HG02870 (cell line): ENCODE measurements at regions not wholly inside any gene's neighbourhood (a gene's known extent, or its start where the extent isn't known, plus 50 kb on each side); places are given as distances from the start of the nearest gene placed in this dataset.

Experiments
- ATAC-seq: cut with Tn5 transposase; IDR thresholded peaks from one replicate; pipeline ENCODE4 v1.9.1; 2021; ENCODE audit warnings: mild to moderate bottlenecking, moderate library complexity; ENCODE audit not compliant: unreplicated experiment

DNA sequence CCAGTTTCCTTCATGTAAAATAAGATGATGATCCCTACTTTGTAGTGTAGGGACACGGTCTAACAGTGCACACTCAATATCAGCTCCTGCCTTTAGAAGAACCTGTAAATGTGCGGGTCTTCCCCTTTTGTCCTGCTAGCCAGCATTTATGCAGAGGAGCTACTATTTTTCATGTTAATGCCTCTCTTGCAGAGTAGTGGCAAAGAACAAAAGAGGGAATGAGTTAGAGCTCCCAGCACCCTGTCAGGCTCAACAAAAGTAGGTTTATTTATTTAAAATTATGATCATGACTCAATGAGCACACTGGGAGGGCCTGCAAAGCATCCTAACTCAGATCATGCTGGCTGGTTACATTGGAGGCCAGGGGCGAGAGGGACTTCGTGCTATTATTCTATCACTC is 414.5 kb upstream of the COBL start:
- ATAC-seq, result no peak

GRCh38 chr7:51727441-51727840 is 410.8 kb upstream of the COBL start:
- no peak for ATAC-seq

DNA sequence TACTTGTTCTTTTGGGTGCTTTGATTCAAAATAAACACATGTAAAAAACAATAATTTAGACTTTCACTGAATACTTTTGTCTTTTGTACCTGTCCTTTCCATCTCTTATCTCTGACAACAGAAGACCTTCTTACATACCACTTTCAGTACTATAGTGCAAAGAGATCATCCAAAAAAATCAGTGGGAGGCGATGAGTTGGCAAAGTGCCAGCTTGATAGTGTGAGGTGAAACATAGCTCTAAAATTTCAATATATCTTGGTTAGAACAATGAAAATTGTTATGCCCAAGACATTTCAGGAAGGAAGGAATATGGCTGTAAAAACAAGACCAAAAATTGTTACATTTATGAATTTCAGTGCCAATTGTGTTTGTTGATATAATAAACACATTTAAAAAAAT is 390.2 kb upstream of the COBL start:
- ATAC-seq, result no peak

- no peak for ATAC-seq
Measured at GRCh38 chr7:51705701-51706100, 389.1 kb upstream of the COBL start.

- ATAC-seq, result no peak
Measured at GRCh38 chr7:51702673-51703072, 386.1 kb upstream of the COBL start.

DNA sequence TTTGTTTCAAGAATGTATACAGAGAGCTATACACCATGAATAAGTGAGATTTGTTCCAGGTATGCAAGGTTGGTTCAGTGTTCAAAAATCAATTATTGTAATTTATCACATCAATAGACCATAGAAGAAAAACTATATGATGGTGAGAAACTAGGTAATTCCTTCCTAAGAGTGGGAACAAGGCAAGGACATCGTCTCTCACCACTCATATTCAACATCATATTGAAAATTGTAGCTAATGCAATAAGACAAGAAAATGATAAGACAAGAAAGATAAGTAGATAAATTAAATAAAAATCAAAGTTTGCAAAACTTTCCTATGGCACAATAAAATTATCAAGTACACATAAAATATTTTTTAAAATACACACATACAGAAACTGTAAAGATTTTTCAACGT is 385.3 kb upstream of the COBL start:
- no peak for ATAC-seq

DNA sequence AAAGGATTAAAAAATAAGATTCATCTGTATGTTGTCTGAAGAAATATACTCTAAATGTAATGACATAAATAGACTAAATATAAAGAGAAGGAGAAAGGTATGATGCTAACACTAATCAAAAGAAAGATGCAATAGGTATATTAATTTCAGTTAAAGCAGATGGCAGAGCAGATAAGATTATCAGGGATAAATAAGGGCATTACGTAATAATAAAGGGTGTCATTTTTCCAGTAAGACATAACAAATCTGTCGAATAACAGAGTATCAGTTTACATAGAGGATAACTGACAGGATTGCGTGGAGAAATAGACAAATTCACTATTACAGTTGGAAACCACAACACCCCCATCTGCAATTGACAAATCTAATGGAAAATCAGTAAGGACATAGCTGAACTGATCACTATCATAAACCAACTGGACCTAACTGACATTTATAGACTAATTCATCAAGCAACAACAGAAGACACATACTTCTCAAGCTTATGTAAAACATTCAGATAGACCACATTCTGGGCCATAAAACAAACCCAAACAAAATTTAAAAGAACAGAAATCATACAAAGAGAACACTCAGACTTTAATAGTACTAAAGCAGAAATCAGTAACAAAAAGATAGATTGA is 384.1 kb upstream of the COBL start:
- no peak for ATAC-seq

GRCh38 chr7:51693258-51693657 is 376.6 kb upstream of the COBL start:
- ATAC-seq, result no peak

DNA sequence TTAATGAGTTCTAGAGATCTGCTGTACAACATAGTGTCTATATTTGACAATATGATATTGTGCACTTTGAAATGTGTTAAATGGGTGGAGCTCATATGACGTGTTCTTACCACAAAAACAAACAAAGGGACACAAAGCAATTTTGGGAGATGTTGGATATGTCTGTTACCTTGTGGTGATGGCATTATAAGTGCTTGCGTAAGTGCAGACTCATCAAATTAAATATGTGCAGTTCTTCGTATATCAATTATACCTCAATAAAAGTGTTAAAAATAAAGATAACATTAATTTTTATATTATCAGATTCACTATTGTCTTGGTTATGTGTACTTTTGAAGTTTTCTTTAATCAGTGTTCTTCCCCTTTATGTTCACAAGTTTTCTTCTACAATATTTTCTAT is 372.9 kb upstream of the COBL start:
- no peak for ATAC-seq

DNA sequence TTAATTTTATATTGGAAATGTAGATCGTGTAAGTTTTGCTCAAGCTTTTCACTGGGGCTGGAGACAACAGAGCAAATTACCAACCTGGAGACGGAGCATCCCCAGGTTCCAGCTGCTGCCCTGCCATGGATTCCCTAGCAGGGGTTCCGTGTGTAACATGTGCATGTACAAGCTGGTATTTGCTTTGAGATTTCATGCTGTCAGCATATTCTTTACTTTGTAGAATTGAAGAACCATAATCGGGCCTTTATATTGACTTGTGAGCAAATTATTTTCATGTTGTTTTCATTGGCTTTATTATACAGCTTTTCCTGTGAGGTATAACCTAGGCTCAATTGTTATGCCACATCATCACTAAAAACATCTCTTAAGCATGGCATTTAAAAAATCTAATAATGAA is 369.2 kb upstream of the COBL start:
- no peak for ATAC-seq

GRCh38 chr7:51680594-51681399 is 364.2 kb upstream of the COBL start:
- no peak for ATAC-seq

DNA sequence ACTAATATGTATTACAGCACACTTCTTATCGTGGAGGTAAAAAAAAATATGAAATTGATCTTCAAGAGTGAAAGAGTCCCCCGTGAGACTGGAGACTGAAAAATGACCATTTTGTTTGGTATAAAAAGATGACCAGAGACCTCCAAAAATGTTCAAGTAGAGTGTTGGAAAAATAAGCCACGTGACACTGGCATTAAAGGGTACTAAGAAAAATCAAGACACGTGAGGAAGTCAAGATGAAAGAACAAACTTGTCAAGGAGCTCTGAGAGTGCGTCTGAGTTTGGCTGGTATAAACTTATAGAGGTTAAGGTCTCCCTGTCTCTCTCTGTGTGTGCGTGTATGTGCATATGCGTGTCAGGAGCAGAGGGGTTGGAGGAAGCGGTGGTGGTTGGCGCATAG is 362.7 kb upstream of the COBL start:
- ATAC-seq, result no peak

- no peak for ATAC-seq
Measured at GRCh38 chr7:51666751-51667150, 350.1 kb upstream of the COBL start.

- ATAC-seq, result no peak
Measured at GRCh38 chr7:51666266-51666665, 349.7 kb upstream of the COBL start.

DNA sequence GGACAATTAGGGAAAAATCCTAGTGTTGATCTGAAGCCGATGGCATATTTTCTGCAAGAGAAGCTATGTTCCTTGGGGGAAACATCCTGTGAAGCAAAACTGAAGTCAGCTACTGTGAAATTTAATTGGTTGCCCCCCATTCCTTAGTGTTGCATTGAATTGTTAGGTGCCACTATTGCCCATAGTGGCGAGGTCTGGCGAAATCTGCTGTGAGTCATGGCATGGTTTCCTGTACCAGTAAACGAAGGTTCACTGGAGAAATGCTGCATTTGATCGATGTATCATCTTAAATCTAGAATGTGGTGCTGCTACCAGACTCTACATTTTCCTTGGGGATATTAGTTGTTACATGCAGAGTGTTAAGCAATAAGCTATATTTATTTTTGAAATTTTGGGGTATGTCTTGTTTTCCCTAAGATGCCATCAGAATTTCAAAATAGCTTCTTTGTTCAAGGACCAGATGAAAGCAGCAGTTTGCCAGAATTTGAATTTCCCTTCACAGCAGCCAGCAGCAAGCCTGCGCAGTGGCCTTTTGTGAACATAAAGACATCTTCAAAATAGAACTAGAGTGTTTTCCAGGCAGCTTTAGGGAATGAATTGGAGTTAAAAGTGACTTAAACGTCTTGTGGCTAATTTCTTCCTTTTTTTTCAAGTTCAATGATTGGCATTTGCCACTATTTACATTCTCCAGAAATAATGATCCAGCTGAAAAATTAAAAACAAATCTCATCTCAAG is 348.6 kb upstream of the COBL start:
- ATAC-seq, result no peak

- no peak for ATAC-seq
Measured at GRCh38 chr7:51660516-51660915, 343.9 kb upstream of the COBL start.

DNA sequence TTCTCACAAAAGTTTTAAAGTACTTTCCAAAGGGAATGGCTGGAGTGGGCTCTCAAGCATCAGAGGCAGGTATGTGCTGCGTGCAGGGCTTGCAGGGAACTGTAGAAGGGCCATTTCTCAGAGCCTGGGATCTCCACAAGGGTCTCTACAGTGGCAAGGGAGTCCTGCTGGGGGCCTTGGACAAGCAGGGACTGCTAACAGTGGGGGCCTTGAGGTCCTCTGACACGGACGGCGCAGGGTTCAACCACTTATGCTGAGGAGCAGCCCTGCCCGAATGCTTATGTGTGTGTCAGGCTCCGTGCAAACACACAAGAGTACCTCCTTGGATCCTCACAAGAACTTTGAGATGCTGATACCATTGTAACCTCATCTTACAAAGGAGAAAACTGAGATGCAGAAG is 342.1 kb upstream of the COBL start:
- ATAC-seq, result no peak

GRCh38 chr7:51647931-51648351 is 331.3 kb upstream of the COBL start:
- ATAC-seq, result no peak

DNA sequence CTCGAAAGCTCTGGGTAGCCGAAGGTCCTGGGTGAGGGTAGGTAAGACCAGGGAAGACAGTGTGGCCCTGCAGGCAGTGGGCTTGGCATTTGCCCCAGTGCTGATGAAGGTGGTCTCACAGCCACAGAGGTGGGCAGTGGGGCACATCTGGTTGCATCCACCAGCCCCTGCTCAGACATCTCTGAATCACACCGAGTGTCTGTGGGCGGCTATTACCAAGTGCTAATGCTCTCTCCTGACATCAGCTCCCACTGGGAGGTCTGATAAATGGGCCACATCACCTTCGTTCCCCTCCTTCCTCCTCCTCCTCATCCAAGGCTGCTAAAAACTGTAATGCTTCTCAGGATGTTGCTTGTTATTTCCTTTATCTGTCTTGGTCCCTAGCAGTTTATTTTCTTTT is 330.9 kb upstream of the COBL start:
- ATAC-seq, result no peak

DNA sequence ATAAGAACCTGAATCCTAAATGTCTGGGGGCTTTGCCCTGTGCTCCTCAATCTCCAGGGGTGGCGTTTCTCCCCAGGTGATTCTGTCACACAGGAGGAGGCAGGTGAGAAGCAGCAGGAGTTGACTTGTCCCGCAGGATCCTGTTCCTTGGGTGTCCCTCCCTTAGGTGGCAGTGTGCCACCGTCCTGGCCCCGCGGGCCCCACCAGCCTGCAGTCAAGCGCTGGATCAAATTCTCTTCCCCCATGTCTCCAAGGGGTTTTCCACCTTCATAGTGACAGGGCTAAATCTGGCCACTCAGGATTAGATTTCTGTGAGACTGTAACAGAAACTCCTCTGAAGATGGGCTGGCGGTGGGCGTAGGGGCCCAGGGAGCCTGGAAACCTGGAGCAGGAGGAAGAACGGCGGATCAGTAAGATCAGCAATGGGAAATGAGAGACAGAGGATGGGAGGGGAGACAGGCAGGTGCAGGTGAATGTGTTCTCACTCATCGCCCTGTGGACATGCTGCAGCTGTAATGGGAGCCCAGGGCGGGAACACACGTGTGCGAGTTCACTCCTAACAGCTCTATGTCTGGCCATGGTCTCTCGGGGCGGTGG is 329.2 kb upstream of the COBL start:
- no peak for ATAC-seq

DNA sequence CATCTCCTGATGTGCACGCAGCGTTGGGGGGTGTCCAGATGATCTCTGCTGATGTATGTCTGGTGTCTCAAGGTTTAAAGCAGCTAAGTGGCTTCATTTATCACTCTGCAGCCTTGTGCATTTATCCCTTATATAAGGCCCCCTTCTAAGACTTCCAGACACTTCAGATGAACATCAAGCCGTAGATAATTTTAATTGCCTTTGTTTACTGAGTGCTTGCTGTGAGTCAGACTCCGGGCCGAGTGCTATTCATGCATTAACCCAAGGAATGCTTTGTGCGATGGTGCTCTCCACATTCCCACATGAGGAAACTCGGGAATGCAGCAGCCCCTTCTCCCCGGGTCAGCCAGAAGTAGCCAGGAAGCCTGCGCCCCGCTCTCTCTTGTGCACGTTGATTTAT is 328.6 kb upstream of the COBL start:
- no peak for ATAC-seq

GRCh38 chr7:51644216-51644615 is 327.6 kb upstream of the COBL start:
- no peak for ATAC-seq
